Upper lobe of left lung (tissue), 4 donors: ENCODE measurements at regions not wholly inside any gene's neighbourhood (a gene's known extent, or its start where the extent isn't known, plus 50 kb on each side); places are given as distances from the start of the nearest gene placed in this dataset.

Experiments used
- CTCF ChIP-seq, 6 experiments: fragments of 450-650 bp in 4 of 6; fragments of 200-600 bp in 2 of 6; sonication (generic) in 2 of 6; IDR thresholded peaks; one replicate each; pipeline ENCODE4 v1.5.1; 2016 to 2019; ENCODE audit warnings: antibody characterized with exemption in 6 of 6
- POLR2A ChIP-seq, 4 donors: fragments of 450-650 bp; IDR thresholded peaks; one replicate each; pipeline ENCODE4 v1.5.1; 2016 to 2017; ENCODE audit warnings: antibody characterized with exemption in 4 of 4, mild to moderate bottlenecking in 2 of 4
- POLR2AphosphoS5 ChIP-seq, 2 donors: sonication (generic); formaldehyde crosslinking; IDR thresholded peaks; one replicate each; pipeline ENCODE4 v1.5.1; 2017; ENCODE audit warnings: antibody characterized with exemption in 2 of 2

GRCh38 chr21:31397515-31397926 is 53.5 kb upstream of the TIAM1 start:
- TF ChIP-seq CTCF (IDR thresholded peaks at IDR 0.05) (no peak), POLR2A (IDR thresholded peaks at IDR 0.05) (no peak), POLR2AphosphoS5 (IDR thresholded peaks at IDR 0.05) (no peak)
